ENCODE measurements at regions not wholly inside any gene's neighbourhood (a gene's known extent, or its start where the extent isn't known, plus 50 kb on each side); places are given as distances from the start of the nearest gene placed in this dataset.

DNA sequence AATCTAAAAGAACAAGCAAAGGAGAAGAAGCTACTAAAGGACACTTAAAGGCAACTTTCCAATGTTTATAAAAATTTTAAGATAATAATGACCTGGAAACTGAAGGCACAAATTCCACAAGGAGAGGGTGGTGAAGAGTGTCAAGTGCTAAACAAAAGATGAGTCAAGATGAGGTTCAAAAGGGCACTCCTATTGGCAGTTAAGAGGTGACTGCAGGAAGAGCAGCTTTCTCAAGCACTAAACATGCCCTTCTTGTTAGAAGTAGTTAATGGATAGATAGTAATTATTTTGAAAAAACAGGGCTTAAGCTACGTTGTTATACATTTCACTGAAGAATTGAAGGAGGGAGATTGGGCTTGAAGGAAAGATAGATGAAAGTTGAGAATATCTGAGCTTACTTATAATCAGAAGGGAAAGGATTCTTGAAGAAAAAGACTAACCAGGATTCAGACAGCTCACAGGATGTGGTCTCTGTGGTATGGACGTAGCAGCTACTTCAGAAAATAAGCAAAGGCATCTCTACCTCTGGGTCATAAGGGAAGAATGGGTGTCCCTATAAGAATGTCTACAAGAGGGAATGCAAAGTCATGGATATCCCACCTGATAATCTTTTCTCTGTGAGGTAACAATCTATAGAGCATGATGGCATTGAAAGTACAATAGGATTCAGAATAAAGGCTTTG lies 454.7 kb upstream of the SLC39A10 start:
- no peak overlapping the region for H3K4me3 ChIP-seq
- TF ChIP-seq EZH2 (IDR thresholded peaks at IDR 0.05; ENCODE audit: borderline replicate concordance) (no peak), EZH2phosphoT487 (IDR thresholded peaks at IDR 0.05; ENCODE audit: low read depth, severe bottlenecking, unreplicated experiment) (no peak)
- TF ChIP-seq, protein P1, sequence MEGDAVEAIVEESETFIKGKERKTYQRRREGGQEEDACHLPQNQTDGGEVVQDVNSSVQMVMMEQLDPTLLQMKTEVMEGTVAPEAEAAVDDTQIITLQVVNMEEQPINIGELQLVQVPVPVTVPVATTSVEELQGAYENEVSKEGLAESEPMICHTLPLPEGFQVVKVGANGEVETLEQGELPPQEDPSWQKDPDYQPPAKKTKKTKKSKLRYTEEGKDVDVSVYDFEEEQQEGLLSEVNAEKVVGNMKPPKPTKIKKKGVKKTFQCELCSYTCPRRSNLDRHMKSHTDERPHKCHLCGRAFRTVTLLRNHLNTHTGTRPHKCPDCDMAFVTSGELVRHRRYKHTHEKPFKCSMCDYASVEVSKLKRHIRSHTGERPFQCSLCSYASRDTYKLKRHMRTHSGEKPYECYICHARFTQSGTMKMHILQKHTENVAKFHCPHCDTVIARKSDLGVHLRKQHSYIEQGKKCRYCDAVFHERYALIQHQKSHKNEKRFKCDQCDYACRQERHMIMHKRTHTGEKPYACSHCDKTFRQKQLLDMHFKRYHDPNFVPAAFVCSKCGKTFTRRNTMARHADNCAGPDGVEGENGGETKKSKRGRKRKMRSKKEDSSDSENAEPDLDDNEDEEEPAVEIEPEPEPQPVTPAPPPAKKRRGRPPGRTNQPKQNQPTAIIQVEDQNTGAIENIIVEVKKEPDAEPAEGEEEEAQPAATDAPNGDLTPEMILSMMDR (IDR thresholded peaks at IDR 0.05; ENCODE audit: poor library complexity): no peak
- no peak overlapping the region for H3K4me2 ChIP-seq
- no peak overlapping the region for H3K27ac ChIP-seq
- no peaks in the 10 kb centered on the region for H3K4me1 ChIP-seq (ENCODE audit: insufficient read depth)
- H2AFZ ChIP-seq: no peak overlapping the region
- H3K27me3 ChIP-seq: no peaks in the 10 kb centered on the region
- no peaks in the 10 kb centered on the region for H3K79me2 ChIP-seq
- no peaks in the 10 kb centered on the region for H3K9me2 ChIP-seq (replicated peaks; ENCODE audit: insufficient read depth)
- H4K20me1 ChIP-seq (ENCODE audit: insufficient read depth, poor library complexity, severe bottlenecking): no peaks in the 10 kb centered on the region
- H3K36me3 ChIP-seq (replicated peaks; ENCODE audit: insufficient read depth, low read depth): no peaks in the 10 kb centered on the region
- 57% methylated on average over 2 of the region's 2 CpGs for WGBS (ENCODE audit: low lambda C conversion rate, missing lambda C conversion rate)
- no peaks in the 10 kb centered on the region for H3K9me3 ChIP-seq (ENCODE audit: low read depth)
- no peak for DNase-seq (ENCODE audit: low spot score)

DNA sequence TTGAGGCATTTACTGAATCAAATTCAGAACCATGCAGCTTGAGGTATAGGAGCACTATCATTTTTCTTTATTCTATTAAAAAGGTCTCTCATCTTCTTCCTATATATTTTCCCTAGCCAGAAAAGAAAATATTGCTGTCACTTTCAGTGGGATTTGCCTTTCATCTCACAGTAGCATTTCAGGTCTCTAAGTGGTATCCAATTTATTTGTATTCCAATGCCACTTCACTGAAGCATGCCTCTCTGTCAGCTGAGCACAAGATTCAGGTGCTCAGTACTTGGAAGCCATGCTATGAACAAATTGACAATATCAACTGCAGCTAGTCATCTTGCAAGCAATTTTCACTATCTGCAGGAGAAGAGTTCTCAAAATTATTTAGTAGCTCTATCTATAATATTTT lies 457.2 kb upstream of the SLC39A10 start:
- H3K9me2 ChIP-seq (replicated peaks; ENCODE audit: insufficient read depth): no peaks in the 10 kb centered on the region
- no peak overlapping the region for H3K4me3 ChIP-seq
- TF ChIP-seq, protein P1 (IDR thresholded peaks at IDR 0.05; ENCODE audit: poor library complexity): no peak
- TF ChIP-seq EZH2 (IDR thresholded peaks at IDR 0.05; ENCODE audit: borderline replicate concordance): no peak
- TF ChIP-seq EZH2phosphoT487 (IDR thresholded peaks at IDR 0.05; ENCODE audit: low read depth, severe bottlenecking, unreplicated experiment): no peak
- no peak overlapping the region for H3K27ac ChIP-seq
- no peaks in the 10 kb centered on the region for H3K79me2 ChIP-seq
- no peaks in the 10 kb centered on the region for H3K27me3 ChIP-seq
- H3K4me1 ChIP-seq (ENCODE audit: insufficient read depth): no peaks in the 10 kb centered on the region
- H3K4me2 ChIP-seq: no peak overlapping the region
- H4K20me1 ChIP-seq (ENCODE audit: insufficient read depth, poor library complexity, severe bottlenecking): no peaks in the 10 kb centered on the region
- no peaks in the 10 kb centered on the region for H3K36me3 ChIP-seq (replicated peaks; ENCODE audit: insufficient read depth, low read depth)
- H2AFZ ChIP-seq: no peak overlapping the region
- no peak for DNase-seq (ENCODE audit: low spot score)
- H3K9me3 ChIP-seq (ENCODE audit: low read depth): no peaks in the 10 kb centered on the region

GRCh38 chr2:195181059-195181705 lies 475.8 kb upstream of the SLC39A10 start:
- Histone ChIP-seq H2AFZ (no peak overlapping the region), H3K79me2 (no peaks in the 10 kb centered on the region), H4K20me1 (ENCODE audit: insufficient read depth, poor library complexity, severe bottlenecking) (no peaks in the 10 kb centered on the region), H3K9me2 (replicated peaks; ENCODE audit: insufficient read depth) (no peaks in the 10 kb centered on the region), H3K4me2 (no peak overlapping the region), H3K36me3 (replicated peaks; ENCODE audit: insufficient read depth, low read depth) (no peaks in the 10 kb centered on the region), H3K4me1 (ENCODE audit: insufficient read depth) (no peaks in the 10 kb centered on the region), H3K4me3 (no peak overlapping the region), H3K27ac (no peak overlapping the region), H3K9me3 (ENCODE audit: low read depth) (no peaks in the 10 kb centered on the region), H3K27me3 (no peaks in the 10 kb centered on the region)
- WGBS (ENCODE audit: low lambda C conversion rate, missing lambda C conversion rate): 81% methylated on average over 1 of the region's 1 CpG
- DNase-seq (ENCODE audit: low spot score): no peak
- no peak for TF ChIP-seq EZH2 (IDR thresholded peaks at IDR 0.05; ENCODE audit: borderline replicate concordance)
- TF ChIP-seq, protein P1 (IDR thresholded peaks at IDR 0.05; ENCODE audit: poor library complexity): no peak
- no peak for TF ChIP-seq EZH2phosphoT487 (IDR thresholded peaks at IDR 0.05; ENCODE audit: low read depth, severe bottlenecking, unreplicated experiment)

Measured in hepatocyte (in vitro differentiated cells).